ENCODE measurements at regions not wholly inside any gene's neighbourhood (a gene's known extent, or its start where the extent isn't known, plus 50 kb on each side); places are given as distances from the start of the nearest gene placed in this dataset.

- Histone ChIP-seq H3K27me3 (ENCODE audit: control insufficient read depth in 5 of 5, insufficient read depth in 4 of 5, low read length in 5 of 5) (no peaks in the 10 kb centered on the region), H3K9me3 (ENCODE audit: control insufficient read depth in 5 of 5, low read length in 5 of 5) (no peaks in the 10 kb centered on the region), H3K36me3 (ENCODE audit: control insufficient read depth in 5 of 5, insufficient read depth in 5 of 5, low read length in 5 of 5) (no peaks in the 10 kb centered on the region), H3K4me1 (ENCODE audit: control insufficient read depth in 5 of 5, insufficient read depth in 5 of 5, low read length in 5 of 5) (peaks cover 0 to 21% (median 9%) of the 10 kb centered on the region in 5 donors), H3K4me3 (ENCODE audit: low read depth in 1 of 5, low read length in 5 of 5) (no peak overlapping the region), H3K27ac (ENCODE audit: low read depth, low read length) (no peak overlapping the region), H3K9ac (ENCODE audit: low read length in 5 of 5) (no peak overlapping the region)
Measured at GRCh38 chr17:14775731-14776492, 475.0 kb downstream of the HS3ST3B1 start.

- no peaks in the 10 kb centered on the region for H3K9me3 ChIP-seq (ENCODE audit: control insufficient read depth in 5 of 5, low read length in 5 of 5)
- H3K4me1 ChIP-seq (ENCODE audit: control insufficient read depth in 5 of 5, insufficient read depth in 5 of 5, low read length in 5 of 5), result peaks cover 0 to 19% (median 9%) of the 10 kb centered on the region in 5 donors
- no peaks in the 10 kb centered on the region for H3K36me3 ChIP-seq (ENCODE audit: control insufficient read depth in 5 of 5, insufficient read depth in 5 of 5, low read length in 5 of 5)
- no peak overlapping the region for H3K4me3 ChIP-seq (ENCODE audit: low read depth in 1 of 5, low read length in 5 of 5)
- H3K9ac ChIP-seq (ENCODE audit: low read length in 5 of 5), result no peak overlapping the region
- H3K27me3 ChIP-seq (ENCODE audit: control insufficient read depth in 5 of 5, insufficient read depth in 4 of 5, low read length in 5 of 5), result no peaks in the 10 kb centered on the region
- no peak overlapping the region for H3K27ac ChIP-seq (ENCODE audit: low read depth, low read length)
Measured at GRCh38 chr17:14774774-14775173, 473.9 kb downstream of the HS3ST3B1 start.

- Histone ChIP-seq H3K9me3 (ENCODE audit: control insufficient read depth in 5 of 5, low read length in 5 of 5) (peaks cover 0 to 5% (median 0%) of the 10 kb centered on the region in 5 donors), H3K9ac (ENCODE audit: low read length in 5 of 5) (no peak overlapping the region), H3K27me3 (ENCODE audit: control insufficient read depth in 5 of 5, insufficient read depth in 4 of 5, low read length in 5 of 5) (no peaks in the 10 kb centered on the region), H3K4me1 (ENCODE audit: control insufficient read depth in 5 of 5, insufficient read depth in 5 of 5, low read length in 5 of 5) (peaks cover 0 to 19% (median 9%) of the 10 kb centered on the region in 5 donors), H3K36me3 (ENCODE audit: control insufficient read depth in 5 of 5, insufficient read depth in 5 of 5, low read length in 5 of 5) (no peaks in the 10 kb centered on the region), H3K27ac (ENCODE audit: low read depth, low read length) (no peak overlapping the region), H3K4me3 (ENCODE audit: low read depth in 1 of 5, low read length in 5 of 5) (no peak overlapping the region)
Measured at GRCh38 chr17:14772776-14773175, 471.9 kb downstream of the HS3ST3B1 start.

- H3K9ac ChIP-seq (ENCODE audit: low read length in 5 of 5), result no peak overlapping the region
- peaks cover 0 to 5% (median 0%) of the 10 kb centered on the region in 5 donors for H3K9me3 ChIP-seq (ENCODE audit: control insufficient read depth in 5 of 5, low read length in 5 of 5)
- peaks cover 0 to 19% (median 9%) of the 10 kb centered on the region in 5 donors for H3K4me1 ChIP-seq (ENCODE audit: control insufficient read depth in 5 of 5, insufficient read depth in 5 of 5, low read length in 5 of 5)
- H3K27ac ChIP-seq (ENCODE audit: low read depth, low read length), result no peak overlapping the region
- H3K4me3 ChIP-seq (ENCODE audit: low read depth in 1 of 5, low read length in 5 of 5), result no peak overlapping the region
- H3K27me3 ChIP-seq (ENCODE audit: control insufficient read depth in 5 of 5, insufficient read depth in 4 of 5, low read length in 5 of 5), result no peaks in the 10 kb centered on the region
- no peaks in the 10 kb centered on the region for H3K36me3 ChIP-seq (ENCODE audit: control insufficient read depth in 5 of 5, insufficient read depth in 5 of 5, low read length in 5 of 5)
Measured at GRCh38 chr17:14771543-14771942, 470.7 kb downstream of the HS3ST3B1 start.

- Histone ChIP-seq H3K4me1 (ENCODE audit: control insufficient read depth in 5 of 5, insufficient read depth in 5 of 5, low read length in 5 of 5) (peaks cover 0 to 19% (median 4%) of the 10 kb centered on the region in 5 donors), H3K36me3 (ENCODE audit: control insufficient read depth in 5 of 5, insufficient read depth in 5 of 5, low read length in 5 of 5) (no peaks in the 10 kb centered on the region), H3K9me3 (ENCODE audit: control insufficient read depth in 5 of 5, low read length in 5 of 5) (peaks cover 0 to 5% (median 0%) of the 10 kb centered on the region in 5 donors), H3K4me3 (ENCODE audit: low read depth in 1 of 5, low read length in 5 of 5) (no peak overlapping the region), H3K27me3 (ENCODE audit: control insufficient read depth in 5 of 5, insufficient read depth in 4 of 5, low read length in 5 of 5) (no peaks in the 10 kb centered on the region), H3K9ac (ENCODE audit: low read length in 5 of 5) (no peak overlapping the region), H3K27ac (ENCODE audit: low read depth, low read length) (no peak overlapping the region)
Measured at GRCh38 chr17:14768923-14769322, 468.0 kb downstream of the HS3ST3B1 start.

GRCh38 chr17:14762736-14763479, 462.0 kb downstream of the HS3ST3B1 start:
- Histone ChIP-seq H3K27ac (ENCODE audit: low read depth, low read length) (no peak overlapping the region), H3K36me3 (ENCODE audit: control insufficient read depth in 5 of 5, insufficient read depth in 5 of 5, low read length in 5 of 5) (no peaks in the 10 kb centered on the region)

GRCh38 chr17:14760719-14761411, 460.0 kb downstream of the HS3ST3B1 start:
- Histone ChIP-seq H3K4me3 (ENCODE audit: low read depth in 1 of 5, low read length in 5 of 5) (no peak overlapping the region), H3K36me3 (ENCODE audit: control insufficient read depth in 5 of 5, insufficient read depth in 5 of 5, low read length in 5 of 5) (no peaks in the 10 kb centered on the region), H3K4me1 (ENCODE audit: control insufficient read depth in 5 of 5, insufficient read depth in 5 of 5, low read length in 5 of 5) (no peaks in the 10 kb centered on the region), H3K27ac (ENCODE audit: low read depth, low read length) (no peak overlapping the region), H3K9ac (ENCODE audit: low read length in 5 of 5) (no peak overlapping the region), H3K9me3 (ENCODE audit: control insufficient read depth in 5 of 5, low read length in 5 of 5) (no peaks in the 10 kb centered on the region), H3K27me3 (ENCODE audit: control insufficient read depth in 5 of 5, insufficient read depth in 4 of 5, low read length in 5 of 5) (peaks cover 0 to 4% (median 0%) of the 10 kb centered on the region in 5 donors)

More at GRCh38 chr17:14762736-14763479, 462.0 kb downstream of the HS3ST3B1 start:
- Histone ChIP-seq H3K27me3 (ENCODE audit: control insufficient read depth in 5 of 5, insufficient read depth in 4 of 5, low read length in 5 of 5) (no peaks in the 10 kb centered on the region), H3K9ac (ENCODE audit: low read length in 5 of 5) (no peak overlapping the region), H3K4me3 (ENCODE audit: low read depth in 1 of 5, low read length in 5 of 5) (no peak overlapping the region), H3K4me1 (ENCODE audit: control insufficient read depth in 5 of 5, insufficient read depth in 5 of 5, low read length in 5 of 5) (no peaks in the 10 kb centered on the region), H3K9me3 (ENCODE audit: control insufficient read depth in 5 of 5, low read length in 5 of 5) (no peaks in the 10 kb centered on the region)

GRCh38 chr17:14760212-14760611, 459.3 kb downstream of the HS3ST3B1 start:
- H3K36me3 ChIP-seq (ENCODE audit: control insufficient read depth in 5 of 5, insufficient read depth in 5 of 5, low read length in 5 of 5), result no peaks in the 10 kb centered on the region
- H3K27ac ChIP-seq (ENCODE audit: low read depth, low read length), result no peak overlapping the region
- no peak overlapping the region for H3K9ac ChIP-seq (ENCODE audit: low read length in 5 of 5)
- H3K4me1 ChIP-seq (ENCODE audit: control insufficient read depth in 5 of 5, insufficient read depth in 5 of 5, low read length in 5 of 5), result no peaks in the 10 kb centered on the region
- no peak overlapping the region for H3K4me3 ChIP-seq (ENCODE audit: low read depth in 1 of 5, low read length in 5 of 5)
- H3K9me3 ChIP-seq (ENCODE audit: control insufficient read depth in 5 of 5, low read length in 5 of 5), result no peaks in the 10 kb centered on the region
- peaks cover 0 to 4% (median 0%) of the 10 kb centered on the region in 5 donors for H3K27me3 ChIP-seq (ENCODE audit: control insufficient read depth in 5 of 5, insufficient read depth in 4 of 5, low read length in 5 of 5)

- Histone ChIP-seq H3K9ac (ENCODE audit: low read length in 5 of 5) (no peak overlapping the region), H3K36me3 (ENCODE audit: control insufficient read depth in 5 of 5, insufficient read depth in 5 of 5, low read length in 5 of 5) (no peaks in the 10 kb centered on the region), H3K4me3 (ENCODE audit: low read depth in 1 of 5, low read length in 5 of 5) (no peak overlapping the region), H3K27ac (ENCODE audit: low read depth, low read length) (no peak overlapping the region), H3K9me3 (ENCODE audit: control insufficient read depth in 5 of 5, low read length in 5 of 5) (no peaks in the 10 kb centered on the region), H3K4me1 (ENCODE audit: control insufficient read depth in 5 of 5, insufficient read depth in 5 of 5, low read length in 5 of 5) (no peaks in the 10 kb centered on the region), H3K27me3 (ENCODE audit: control insufficient read depth in 5 of 5, insufficient read depth in 4 of 5, low read length in 5 of 5) (peaks cover 0 to 4% (median 0%) of the 10 kb centered on the region in 5 donors)
Measured at GRCh38 chr17:14759325-14759724, 458.4 kb downstream of the HS3ST3B1 start.

GRCh38 chr17:14756479-14756878, 455.6 kb downstream of the HS3ST3B1 start:
- Histone ChIP-seq H3K36me3 (ENCODE audit: control insufficient read depth in 5 of 5, insufficient read depth in 5 of 5, low read length in 5 of 5) (no peaks in the 10 kb centered on the region), H3K9me3 (ENCODE audit: control insufficient read depth in 5 of 5, low read length in 5 of 5) (no peaks in the 10 kb centered on the region), H3K4me1 (ENCODE audit: control insufficient read depth in 5 of 5, insufficient read depth in 5 of 5, low read length in 5 of 5) (no peaks in the 10 kb centered on the region), H3K4me3 (ENCODE audit: low read depth in 1 of 5, low read length in 5 of 5) (no peak overlapping the region), H3K9ac (ENCODE audit: low read length in 5 of 5) (no peak overlapping the region), H3K27me3 (ENCODE audit: control insufficient read depth in 5 of 5, insufficient read depth in 4 of 5, low read length in 5 of 5) (peaks cover 0 to 4% (median 0%) of the 10 kb centered on the region in 5 donors), H3K27ac (ENCODE audit: low read depth, low read length) (no peak overlapping the region)

Data from subcutaneous abdominal adipose tissue (tissue), 5 donors.